A549 (cell line): ENCODE measurements at regions not wholly inside any gene's neighbourhood (a gene's known extent, or its start where the extent isn't known, plus 50 kb on each side); places are given as distances from the start of the nearest gene placed in this dataset.

Source experiments
- HDAC2 ChIP-seq: fragments of 200-600 bp; sonication (generic); IDR thresholded peaks from 2 replicates; pipeline ENCODE4 v1.6.1; 2016
- MAX ChIP-seq: IDR thresholded peaks from 2 replicates; pipeline ENCODE4 v1.6.1; 2012
- POLR2A ChIP-seq: IDR thresholded peaks from 2 replicates; pipeline ENCODE4 v1.6.1; 2012; ENCODE audit warnings: mild to moderate bottlenecking, low read length
- POLR2AphosphoS2 ChIP-seq: conservative IDR thresholded peaks from 2 replicates; pipeline ENCODE4 v1.6.1; 2012; ENCODE audit warnings: low read length, improper control_type of control experiment, inconsistent platforms

GRCh38 chr5:58315794-58316193 is 144.1 kb downstream of the PLK2 start:
- TF ChIP-seq MAX: no peak
- no peak for TF ChIP-seq POLR2A
- no peak for TF ChIP-seq HDAC2
- no peak for TF ChIP-seq POLR2AphosphoS2
